GM21447 (cell line): ENCODE measurements at regions not wholly inside any gene's neighbourhood (a gene's known extent, or its start where the extent isn't known, plus 50 kb on each side); places are given as distances from the start of the nearest gene placed in this dataset.

Experiments used
- ATAC-seq: cut with Tn5 transposase; IDR thresholded peaks from one replicate; pipeline ENCODE4 v1.9.1; 2021; ENCODE audit not compliant: unreplicated experiment

DNA sequence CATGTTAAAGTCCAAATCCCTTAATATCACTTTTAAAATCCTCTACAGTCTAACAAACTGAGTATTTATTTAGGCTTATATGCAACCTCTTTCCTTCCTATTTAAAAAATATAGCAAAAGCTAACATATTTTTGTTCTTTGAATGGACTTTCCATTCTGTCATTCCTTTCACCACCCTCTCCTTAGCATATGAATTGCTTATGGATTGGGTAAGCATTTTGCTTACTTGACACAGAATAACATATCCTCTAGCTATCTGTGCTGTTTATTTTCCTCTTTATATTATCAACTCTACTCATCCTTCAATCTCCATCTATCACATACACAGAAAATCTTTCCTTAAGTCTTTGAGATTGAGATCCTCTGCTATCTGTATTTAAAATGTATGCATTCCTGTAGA, 206.1 kb upstream of the NEIL3 start:
- ATAC-seq = no peak

DNA sequence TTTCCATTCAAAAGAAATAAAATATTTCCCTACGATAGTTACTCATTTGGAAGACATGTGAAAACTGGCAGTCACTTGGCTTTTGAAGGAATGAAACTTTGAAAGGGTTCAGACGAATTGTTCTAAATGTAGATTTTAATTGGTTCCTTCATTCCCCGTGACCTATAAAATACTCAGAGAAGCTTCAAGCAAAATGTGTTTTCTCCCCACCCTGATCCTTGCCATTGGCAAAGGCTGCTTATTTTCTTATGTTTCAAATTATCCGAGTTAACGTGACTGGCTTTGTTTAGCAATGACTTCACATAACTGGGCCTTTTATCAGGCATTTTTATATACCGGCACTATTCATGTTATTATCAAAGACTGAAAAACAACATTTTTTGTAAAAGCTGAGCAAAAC, 204.1 kb upstream of the NEIL3 start:
- ATAC-seq = no peak

DNA sequence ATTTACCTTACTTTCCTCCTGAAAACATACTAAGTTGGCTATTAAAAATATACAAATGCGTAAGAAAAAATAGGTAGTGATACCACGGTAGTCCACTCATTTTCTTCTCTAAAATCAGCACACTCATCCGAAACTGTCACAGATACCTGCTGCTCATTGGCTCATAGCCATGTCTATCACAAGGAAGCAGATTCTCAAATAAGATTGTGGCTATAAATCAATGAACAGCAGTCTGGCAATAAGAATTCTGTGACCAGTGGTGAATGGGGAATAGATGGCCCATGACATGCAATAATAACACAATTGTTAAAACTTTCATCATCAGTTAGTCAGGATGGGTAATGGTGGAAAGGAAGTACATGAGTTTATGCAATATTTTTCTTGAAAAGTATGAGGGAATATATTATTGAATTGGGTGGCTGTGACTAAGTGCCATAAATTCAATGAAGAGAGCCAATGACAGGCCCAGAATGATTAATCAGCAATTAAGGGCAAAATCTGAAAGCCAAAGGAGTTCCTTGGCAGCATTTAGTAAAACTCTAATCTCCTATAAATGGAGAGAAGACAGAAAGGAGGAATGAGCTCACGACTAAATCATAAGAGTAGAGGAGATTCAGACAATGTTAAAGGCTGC, 202.3 kb upstream of the NEIL3 start:
- no peak for ATAC-seq

DNA sequence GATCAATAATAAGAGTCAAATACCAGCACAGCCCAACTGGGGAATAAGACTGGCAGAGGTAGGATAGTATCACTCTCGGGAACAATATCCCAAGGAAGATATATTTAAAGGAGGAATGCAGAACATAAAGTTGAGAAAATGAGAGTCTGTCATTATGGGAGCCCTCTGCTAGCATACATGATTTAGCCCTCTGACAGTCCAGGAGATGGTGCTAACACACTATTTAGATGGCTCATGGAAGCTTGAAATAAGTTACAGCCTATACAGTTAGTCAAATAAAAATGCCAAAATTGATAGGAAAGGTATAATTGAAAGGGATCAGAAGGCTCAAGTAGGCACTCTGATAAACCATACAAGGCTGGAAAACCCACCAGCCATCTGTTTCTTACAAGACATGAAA, 201.0 kb upstream of the NEIL3 start:
- no peak for ATAC-seq

DNA sequence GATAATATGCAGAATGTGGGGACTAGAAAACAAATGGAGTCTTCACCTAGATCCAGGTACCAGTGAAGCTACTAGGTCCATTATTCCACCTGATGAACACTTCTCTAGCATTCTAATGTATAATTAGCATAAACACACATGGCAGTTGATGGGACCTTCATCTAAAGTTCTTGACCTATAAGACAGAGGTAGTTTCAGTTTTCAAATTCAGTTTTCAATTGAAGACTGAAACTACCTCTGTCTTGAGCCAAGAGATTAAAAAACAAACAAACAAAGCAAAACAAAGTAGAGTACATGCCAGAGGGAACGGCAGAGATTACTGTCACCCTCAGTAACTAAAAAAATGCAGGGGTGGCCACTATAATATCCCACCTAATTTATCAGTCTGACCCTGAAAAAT, 199.9 kb upstream of the NEIL3 start:
- ATAC-seq = no peak

DNA sequence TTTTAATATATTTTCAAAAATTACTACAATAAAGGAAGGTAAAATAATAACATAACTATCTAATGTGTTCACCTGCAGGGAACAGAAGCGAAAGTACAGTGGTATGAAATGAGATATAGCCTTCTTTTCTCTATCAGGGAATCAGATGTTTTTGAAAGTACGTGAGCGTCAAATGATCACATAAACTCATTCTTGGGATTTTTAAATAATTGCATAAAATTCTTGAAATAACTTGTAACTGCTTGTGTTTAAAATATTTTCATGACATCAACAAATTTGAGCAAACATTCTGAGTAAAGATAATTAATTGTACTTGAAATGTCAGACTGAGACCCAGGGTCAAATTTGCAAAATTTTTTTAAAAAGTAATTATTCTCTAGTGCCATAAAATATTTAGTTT, 193.5 kb upstream of the NEIL3 start:
- no peak for ATAC-seq

DNA sequence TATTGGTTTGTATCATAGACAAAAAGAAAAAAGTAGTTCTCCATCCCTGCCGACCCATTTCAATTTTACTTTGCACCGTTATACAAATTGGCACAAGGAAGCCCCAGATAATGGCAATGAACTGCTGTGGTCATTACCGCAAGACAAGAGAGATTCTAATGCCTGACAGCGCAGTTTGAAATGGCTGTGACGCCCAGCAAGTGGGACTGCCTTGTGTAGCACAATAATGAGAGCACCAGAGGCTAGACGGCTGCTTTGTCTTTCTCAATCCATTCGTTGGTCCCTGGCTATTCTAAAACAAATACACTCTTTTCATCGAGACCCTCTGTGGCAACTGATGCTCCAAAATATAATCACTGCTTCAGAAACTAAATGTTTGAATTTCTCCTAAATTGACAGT, 192.4 kb upstream of the NEIL3 start:
- no peak for ATAC-seq

DNA sequence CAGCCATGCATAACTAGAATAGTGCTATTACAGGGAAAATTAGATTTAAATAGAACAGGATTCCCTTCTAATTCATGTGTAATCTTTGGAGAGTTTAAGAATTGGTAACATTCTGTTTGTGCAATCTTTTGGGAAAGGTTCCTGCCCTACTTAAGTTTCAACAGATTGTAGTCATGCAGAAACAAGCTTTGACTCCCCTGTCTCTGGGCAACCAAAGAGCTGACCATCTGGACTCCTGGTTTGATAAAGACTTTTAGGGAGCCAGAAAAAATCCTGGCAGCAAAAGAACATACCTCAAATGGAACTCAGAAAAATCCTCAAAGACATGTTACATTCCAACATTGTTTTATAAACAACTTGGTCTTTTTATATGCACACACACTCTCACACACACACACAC, 191.1 kb upstream of the NEIL3 start:
- no peak for ATAC-seq

DNA sequence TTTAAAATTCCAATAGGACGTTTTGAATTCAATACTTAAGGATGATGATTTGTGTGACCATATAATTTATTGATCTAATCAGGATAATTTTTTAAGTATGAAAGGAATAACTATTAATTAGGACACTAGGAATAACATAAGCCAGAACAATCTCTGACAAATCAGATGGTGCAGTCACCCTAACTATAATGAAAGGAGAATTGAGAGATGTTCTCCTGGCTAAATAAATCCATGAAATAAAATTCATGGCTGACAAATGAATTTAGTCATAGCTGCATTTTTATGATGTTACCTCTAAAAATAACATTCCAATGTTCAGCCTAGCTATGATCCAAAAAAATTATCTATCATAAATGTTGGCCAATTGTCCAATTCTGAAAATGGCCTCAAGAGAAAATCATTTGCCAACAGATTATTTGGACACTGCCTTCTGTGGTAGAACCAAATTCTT, 190.6 kb upstream of the NEIL3 start:
- no peak for ATAC-seq

DNA sequence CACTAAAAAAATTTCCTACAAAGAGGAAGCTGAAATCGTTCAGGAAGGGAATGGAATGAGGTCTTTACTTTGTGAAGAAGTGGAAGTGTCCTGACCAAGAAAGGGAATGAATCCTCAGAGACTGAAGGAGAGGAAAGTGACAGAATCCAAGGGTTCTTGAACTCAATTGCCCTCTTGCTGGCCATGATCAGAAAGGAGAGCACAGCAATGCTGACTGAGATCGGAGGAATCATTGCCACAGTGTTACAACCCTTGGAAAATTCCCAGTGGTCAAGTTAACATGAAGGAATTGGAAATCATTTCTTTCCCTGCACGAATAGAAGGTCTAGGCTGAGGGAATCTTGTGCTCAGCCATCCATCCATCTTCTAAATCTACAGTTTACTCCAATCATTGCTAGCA, 190.0 kb upstream of the NEIL3 start:
- ATAC-seq = no peak

DNA sequence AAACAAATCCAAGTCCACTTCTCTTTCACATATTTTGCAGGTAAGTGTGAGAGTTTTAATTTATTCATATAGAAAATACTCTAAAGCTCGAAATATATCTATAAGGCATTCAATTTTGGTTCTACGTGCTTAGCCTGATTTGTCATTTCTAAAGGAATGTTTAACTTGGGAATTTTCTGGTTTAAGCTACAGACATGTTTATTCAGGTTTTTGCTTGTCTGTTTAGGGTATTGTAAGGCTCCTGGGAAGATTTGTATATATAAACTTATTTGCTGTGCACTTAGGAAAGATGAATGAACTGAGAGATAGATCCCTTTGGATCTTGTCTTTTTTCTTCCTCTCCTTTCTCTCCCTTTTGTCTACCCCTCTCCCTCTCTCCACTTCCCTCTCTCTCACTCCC, 185.9 kb upstream of the NEIL3 start:
- ATAC-seq = no peak

DNA sequence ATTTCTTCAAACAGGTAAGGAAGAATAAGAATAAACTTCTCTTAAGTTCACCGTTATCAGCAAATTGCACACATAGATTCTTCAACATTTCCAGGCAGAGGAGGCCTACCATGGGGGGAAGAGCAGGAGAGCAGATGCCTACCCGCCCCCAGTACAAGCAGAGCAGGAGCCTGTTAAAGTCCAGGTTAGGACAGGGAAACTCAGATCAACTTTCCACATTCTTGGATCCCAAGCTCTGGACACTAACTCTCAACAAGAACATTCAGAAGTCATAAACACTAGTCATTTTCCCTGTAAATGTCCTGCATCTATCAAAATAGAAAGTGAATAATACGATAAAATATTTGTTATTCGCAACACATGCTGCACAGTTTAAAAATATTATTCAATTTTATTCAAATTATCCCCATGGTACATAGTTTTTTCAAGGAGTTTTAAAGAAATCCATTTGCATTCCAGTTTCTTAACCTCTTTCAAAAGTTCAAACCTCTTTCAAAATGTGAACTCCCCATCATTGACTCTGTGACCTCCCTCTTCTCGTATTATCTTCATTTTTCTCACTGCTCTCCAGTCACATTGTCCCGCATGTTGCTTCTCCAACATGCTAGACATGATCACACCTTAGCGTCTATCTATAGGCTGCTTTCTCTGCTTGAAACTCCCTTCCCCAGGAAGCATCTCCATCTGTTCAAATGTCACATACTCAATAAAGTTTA, 185.2 kb upstream of the NEIL3 start:
- no peak for ATAC-seq

DNA sequence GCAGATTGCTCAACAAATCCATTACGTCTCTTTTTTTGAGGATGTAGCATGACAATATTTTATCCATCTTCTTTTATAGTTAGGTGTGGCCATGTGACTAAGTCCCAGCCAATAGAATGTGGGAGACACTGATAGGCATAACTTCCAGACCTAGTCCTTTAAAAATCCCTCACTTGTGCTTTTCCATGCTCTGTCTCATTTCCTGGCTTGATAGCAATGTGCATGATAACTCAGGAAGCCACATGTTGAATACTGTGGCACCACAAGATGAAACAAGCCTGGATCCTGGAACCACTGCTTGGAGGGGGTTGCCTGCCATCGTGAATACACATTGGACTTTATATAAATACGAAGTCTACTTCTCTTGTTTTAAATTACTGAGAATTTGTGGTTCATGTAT, 184.0 kb upstream of the NEIL3 start:
- ATAC-seq = no peak

DNA sequence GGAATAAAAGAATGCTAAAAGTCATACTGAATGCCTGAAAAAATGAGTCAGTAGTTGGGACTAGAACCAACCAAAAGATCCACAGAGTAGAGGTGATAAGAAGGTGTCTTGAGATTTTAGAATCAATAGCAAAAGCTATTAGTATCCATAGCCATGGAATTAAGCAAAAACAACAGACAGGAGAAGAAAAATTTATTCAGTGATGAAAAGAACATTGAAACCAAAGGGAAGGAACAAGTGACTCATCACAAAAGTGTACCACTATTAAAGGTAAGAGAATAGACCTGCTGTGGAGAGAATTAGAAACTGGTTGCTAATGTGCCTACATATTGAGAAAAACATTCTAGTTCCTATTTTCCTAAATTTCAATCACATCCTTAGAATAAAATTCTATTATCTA, 182.0 kb upstream of the NEIL3 start:
- ATAC-seq = no peak

DNA sequence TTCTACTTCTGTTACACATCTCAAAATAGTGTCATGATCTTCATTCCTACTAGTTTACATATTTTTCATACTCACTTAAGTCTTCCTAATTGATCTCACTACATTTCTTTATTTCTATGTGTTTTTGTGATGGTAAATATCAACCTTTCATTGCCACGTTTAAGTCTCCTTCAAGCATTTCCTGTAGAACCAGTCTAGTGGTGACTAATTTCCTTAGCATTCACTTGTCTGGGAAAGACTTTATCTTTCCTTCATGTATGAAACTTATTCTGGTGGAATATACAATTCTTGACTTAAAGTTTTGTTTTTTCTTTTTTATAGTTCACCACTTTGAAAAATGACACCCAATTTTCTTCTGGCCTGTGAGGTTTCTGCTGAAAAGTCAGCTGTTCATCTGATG, 181.4 kb upstream of the NEIL3 start:
- ATAC-seq = no peak

DNA sequence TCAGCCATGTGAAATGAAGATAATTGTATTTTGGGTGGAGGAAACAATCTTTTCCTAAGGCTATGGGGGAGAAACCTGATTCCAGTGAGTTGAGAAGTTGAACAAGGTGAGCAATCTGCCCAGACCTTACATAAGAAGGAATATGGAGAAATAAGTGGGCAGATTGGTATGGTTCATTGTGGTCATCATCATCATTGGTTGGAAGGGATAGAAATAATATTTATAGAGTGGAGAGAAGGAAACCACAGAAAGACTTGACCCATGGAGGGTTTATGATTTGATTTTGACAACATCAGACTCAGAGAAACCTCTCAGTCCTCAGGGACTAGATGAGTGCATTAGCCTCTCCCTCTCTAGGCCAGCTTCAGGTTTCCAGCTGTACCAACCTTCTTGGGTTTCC, 177.9 kb upstream of the NEIL3 start:
- no peak for ATAC-seq

DNA sequence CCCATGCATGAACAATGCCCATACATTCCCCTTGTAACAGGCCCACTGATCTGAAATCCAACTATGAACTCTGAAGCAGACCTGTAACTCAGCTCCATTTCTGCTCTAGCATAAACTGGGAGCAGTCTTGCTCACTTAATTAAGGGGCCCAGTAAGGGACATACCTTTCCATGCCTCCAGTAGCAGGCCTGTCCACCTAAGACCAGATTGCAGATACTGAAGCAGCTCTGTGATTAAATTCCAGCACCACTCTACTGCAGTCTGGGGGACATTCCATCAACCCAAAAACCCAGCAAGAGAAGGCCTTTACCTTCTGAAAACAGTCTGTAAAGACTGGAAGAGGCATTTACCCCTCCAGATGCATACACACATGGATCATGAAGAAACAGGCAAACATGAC, 162.0 kb upstream of the NEIL3 start:
- ATAC-seq = no peak

DNA sequence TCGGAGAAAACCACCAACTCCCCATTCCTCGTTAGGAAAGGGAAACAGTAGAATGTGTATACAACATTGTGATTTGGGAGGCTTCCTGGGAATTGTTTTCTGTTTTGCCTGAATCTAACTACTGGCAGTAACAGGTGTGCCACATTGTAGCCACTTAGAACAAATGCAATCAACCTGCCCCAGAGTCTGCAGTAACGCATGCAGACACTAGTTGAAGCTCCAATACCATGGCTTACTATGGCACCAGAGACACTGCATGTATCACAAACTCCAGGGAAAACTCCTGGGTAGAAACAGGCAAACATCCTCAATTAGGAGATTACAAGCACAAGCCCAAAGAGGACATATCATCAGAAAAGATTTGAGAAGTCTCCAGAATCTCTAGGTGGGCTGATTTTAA, 154.2 kb upstream of the NEIL3 start:
- ATAC-seq = no peak

DNA sequence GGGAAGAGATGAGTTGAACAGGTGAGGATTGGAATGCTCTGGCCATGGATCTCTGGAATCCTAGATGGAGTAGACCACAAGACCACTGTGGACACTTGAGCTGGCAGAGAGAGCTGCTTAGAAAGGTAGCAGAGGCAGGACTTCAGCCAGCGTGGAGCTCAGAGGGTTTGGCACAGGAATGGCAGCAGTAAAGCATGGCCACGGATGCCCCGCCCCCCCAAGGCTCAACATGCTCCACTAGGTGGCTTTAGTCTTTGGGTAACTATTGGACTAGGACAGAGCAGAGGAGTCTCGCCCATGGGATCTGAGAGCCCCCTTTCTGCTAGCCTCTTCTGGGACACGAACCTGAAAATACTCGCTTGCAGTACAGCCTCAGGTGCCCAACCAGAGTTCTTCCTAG, 150.1 kb upstream of the NEIL3 start:
- no peak for ATAC-seq

DNA sequence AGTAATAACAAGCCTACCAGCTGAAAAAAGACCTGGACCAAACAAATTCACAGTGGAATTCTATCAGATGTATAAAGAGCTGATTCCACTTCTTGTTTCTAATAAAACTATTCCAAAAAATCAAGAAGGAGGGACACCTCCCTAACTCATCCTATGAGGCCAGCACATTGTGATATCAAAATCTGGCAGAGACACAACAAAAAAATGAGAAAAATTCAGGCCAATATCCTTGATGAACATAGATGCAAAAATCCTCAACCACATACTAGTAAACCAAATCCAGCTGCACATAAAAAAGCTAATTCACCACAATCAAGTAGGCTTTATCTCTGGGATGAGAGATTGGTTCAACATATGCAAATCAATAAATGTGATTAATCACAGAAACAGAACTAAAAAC, 147.9 kb upstream of the NEIL3 start:
- no peak for ATAC-seq

DNA sequence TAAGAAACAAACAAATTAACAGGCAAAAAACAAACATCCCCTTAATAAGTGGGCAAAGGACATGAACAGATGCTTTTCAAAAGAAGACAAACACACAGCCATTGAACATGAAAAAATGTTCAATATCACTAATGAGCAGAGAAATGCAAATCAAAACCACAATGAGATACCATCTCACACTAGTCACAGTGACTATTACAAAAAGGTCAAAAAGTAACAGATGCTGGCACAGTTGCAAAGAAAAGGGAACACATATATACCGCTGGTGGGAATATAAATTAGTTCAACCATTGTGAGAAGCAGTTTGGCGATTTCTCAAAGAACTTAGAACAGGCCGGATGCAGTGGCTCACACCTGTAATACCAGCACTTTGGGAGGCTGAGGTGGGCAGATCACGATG, 146.1 kb upstream of the NEIL3 start:
- no peak for ATAC-seq

DNA sequence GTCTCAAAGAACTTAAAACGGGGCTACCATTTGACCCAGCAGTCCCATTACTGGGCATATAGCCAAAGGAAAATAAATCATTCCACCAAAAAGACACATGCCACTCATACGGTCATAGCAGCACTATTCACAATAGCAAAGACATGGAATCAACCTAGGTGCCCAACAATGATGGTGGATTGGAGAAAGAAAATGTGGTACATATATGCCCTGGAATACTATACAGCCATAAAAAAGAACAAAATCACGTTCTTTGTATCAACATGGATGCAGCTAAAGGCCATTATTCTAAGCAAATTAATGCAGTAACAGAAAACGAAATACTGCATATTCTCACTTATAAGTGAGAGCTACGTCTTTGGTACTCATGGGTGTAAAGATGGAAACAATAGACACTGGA, 138.1 kb upstream of the NEIL3 start:
- no peak for ATAC-seq

DNA sequence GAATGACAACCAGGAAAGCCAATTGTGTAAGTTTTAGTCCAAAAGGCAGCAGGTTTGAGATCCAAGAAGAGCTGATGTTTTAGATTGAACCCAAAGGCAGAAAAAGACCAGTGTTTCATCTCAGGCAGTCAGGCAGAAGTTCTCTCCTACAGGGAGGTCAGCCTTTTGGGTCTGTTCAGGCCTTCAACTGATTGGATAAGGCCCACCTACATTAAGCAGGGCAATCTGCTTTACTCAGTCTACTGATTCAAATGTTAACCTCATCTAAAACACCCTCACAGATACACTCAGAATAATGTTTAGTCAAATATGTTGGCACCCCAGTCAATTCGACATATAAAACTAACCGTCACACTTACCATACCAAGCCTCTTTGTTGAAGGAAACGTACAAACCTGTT, 134.2 kb upstream of the NEIL3 start:
- no peak for ATAC-seq
